ENCODE measurements at regions not wholly inside any gene's neighbourhood (a gene's known extent, or its start where the extent isn't known, plus 50 kb on each side); places are given as distances from the start of the nearest gene placed in this dataset.

GRCh38 chr18:39840856-39841481 lies 2114.1 kb upstream of the PIK3C3 start:
- Histone ChIP-seq H3K27ac (no peak overlapping the region), H3K9me3 (ENCODE audit: low read depth) (no peaks in the 10 kb centered on the region), H3K36me3 (no peaks in the 10 kb centered on the region), H3K4me3 (peak overlapping the region; percentile 37), H3K27me3 (no peaks in the 10 kb centered on the region), H3K4me1 (ENCODE audit: low read depth) (no peaks in the 10 kb centered on the region)
- no peak for TF ChIP-seq CTCF (IDR thresholded peaks at IDR 0.05; ENCODE audit: low read depth, low read length)
- no peak for DNase-seq (ENCODE audit: low read depth in 1 of 2, low spot score in 1 of 2)

- no peak for TF ChIP-seq CTCF (IDR thresholded peaks at IDR 0.05; ENCODE audit: low read depth, low read length)
Observed at GRCh38 chr18:39840406-39840805, 2114.6 kb upstream of the PIK3C3 start.

GRCh38 chr18:39839782-39840181 lies 2115.3 kb upstream of the PIK3C3 start:
- no peaks in the 10 kb centered on the region for H3K27me3 ChIP-seq
- no peaks in the 10 kb centered on the region for H3K4me1 ChIP-seq (ENCODE audit: low read depth)
- no peak overlapping the region for H3K4me3 ChIP-seq
- H3K9me3 ChIP-seq (ENCODE audit: low read depth), result no peaks in the 10 kb centered on the region
- H3K27ac ChIP-seq, result no peak overlapping the region
- TF ChIP-seq CTCF (IDR thresholded peaks at IDR 0.05; ENCODE audit: low read depth, low read length), result no peak
- H3K36me3 ChIP-seq, result no peaks in the 10 kb centered on the region
- peak in 1 of 2 donors; percentile 34 for DNase-seq (ENCODE audit: low read depth in 1 of 2, low spot score in 1 of 2)

More at GRCh38 chr18:39840406-39840805, 2114.6 kb upstream of the PIK3C3 start:
- H3K36me3 ChIP-seq, result no peaks in the 10 kb centered on the region
- no peak overlapping the region for H3K4me3 ChIP-seq
- H3K27me3 ChIP-seq, result no peaks in the 10 kb centered on the region
- no peak overlapping the region for H3K27ac ChIP-seq
- H3K9me3 ChIP-seq (ENCODE audit: low read depth), result no peaks in the 10 kb centered on the region
- H3K4me1 ChIP-seq (ENCODE audit: low read depth), result no peaks in the 10 kb centered on the region
- peak in 1 of 2 donors; percentile 71 for DNase-seq (ENCODE audit: low read depth in 1 of 2, low spot score in 1 of 2)

GRCh38 chr18:39838831-39839230 lies 2116.2 kb upstream of the PIK3C3 start:
- no peak for DNase-seq (ENCODE audit: low read depth in 1 of 2, low spot score in 1 of 2)
- Histone ChIP-seq H3K27me3 (no peaks in the 10 kb centered on the region), H3K4me1 (ENCODE audit: low read depth) (no peaks in the 10 kb centered on the region), H3K9me3 (ENCODE audit: low read depth) (no peaks in the 10 kb centered on the region), H3K27ac (no peak overlapping the region), H3K4me3 (no peak overlapping the region), H3K36me3 (no peaks in the 10 kb centered on the region)
- TF ChIP-seq CTCF (IDR thresholded peaks at IDR 0.05; ENCODE audit: low read depth, low read length), result no peak

GRCh38 chr18:39835303-39836030 lies 2119.6 kb upstream of the PIK3C3 start:
- Histone ChIP-seq H3K9me3 (ENCODE audit: low read depth) (no peaks in the 10 kb centered on the region), H3K4me3 (no peak overlapping the region), H3K4me1 (ENCODE audit: low read depth) (no peaks in the 10 kb centered on the region), H3K27me3 (no peaks in the 10 kb centered on the region), H3K27ac (no peak overlapping the region), H3K36me3 (no peaks in the 10 kb centered on the region)
- peak; percentile 4 for TF ChIP-seq CTCF (IDR thresholded peaks at IDR 0.05; ENCODE audit: low read depth, low read length)
- DNase-seq (ENCODE audit: low read depth in 1 of 2, low spot score in 1 of 2), result no peak

Measured in cardiac muscle cell (in vitro differentiated cells and primary cell).